ENCODE measurements at regions not wholly inside any gene's neighbourhood (a gene's known extent, or its start where the extent isn't known, plus 50 kb on each side); places are given as distances from the start of the nearest gene placed in this dataset.

DNA sequence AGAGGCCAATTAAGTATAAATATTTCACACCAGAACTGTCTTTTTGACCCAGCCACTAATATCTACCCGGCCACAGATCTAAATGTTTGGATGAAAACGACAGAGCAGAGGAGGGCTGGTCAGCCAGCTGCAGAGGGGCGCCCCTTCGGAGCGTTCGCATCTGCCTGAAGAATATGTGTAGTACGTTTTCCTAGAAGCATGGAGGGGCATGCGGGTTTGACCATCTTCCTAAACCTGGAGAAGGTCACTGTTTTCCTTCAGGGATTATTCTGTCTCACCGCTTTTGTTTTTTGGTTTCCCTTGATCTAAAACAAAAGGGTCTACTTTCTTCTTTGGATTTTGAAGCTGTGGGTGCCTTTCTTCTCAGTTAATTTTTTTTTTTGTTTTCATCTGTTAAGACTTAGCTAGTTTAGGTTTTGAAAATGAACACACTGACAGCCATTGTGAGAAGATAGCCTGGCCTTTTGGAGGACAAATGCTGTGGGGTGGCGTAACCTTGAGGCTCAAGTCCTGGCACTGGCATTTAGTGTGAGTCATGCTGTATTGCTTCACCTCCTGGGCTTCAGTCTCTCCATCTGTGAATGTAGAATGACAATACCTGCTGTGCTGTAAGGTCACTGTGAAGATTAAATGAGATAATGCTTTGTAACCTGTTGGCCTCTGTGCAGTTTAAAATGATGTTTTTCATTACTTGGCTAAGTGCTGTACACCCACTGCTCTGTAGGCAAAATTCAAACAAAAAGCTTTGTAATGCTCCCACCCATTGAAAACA, 74.1 kb upstream of the IRF2BP2 start:
- peak; percentile 52 for TF ChIP-seq JUND (IDR thresholded peaks at IDR 0.05)
- TF ChIP-seq TCF12 (IDR thresholded peaks at IDR 0.05): peak; percentile 51; the same call in 1 of the 2 replicates
- no peak for TF ChIP-seq TEAD4 (IDR thresholded peaks at IDR 0.05; ENCODE audit: borderline replicate concordance, insufficient read depth)
- TF ChIP-seq, protein P1, sequence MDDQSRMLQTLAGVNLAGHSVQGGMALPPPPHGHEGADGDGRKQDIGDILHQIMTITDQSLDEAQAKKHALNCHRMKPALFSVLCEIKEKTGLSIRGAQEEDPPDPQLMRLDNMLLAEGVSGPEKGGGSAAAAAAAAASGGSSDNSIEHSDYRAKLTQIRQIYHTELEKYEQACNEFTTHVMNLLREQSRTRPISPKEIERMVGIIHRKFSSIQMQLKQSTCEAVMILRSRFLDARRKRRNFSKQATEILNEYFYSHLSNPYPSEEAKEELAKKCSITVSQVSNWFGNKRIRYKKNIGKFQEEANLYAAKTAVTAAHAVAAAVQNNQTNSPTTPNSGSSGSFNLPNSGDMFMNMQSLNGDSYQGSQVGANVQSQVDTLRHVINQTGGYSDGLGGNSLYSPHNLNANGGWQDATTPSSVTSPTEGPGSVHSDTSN (IDR thresholded peaks at IDR 0.05): peak; percentile 29; the same call in 1 of the 2 replicates
- peak; percentile 60; the same call in 1 of the 2 replicates for TF ChIP-seq FOSL2 (IDR thresholded peaks at IDR 0.05; ENCODE audit: borderline replicate concordance, low read depth)
- no peak for TF ChIP-seq USF1 (IDR thresholded peaks at IDR 0.05; ENCODE audit: borderline replicate concordance, low read depth)
- 0 out of 2 replicates have a peak, but pooled peaks have one; percentile 28 for TF ChIP-seq RXRA (IDR thresholded peaks at IDR 0.05; ENCODE audit: borderline replicate concordance, low read depth)
- Histone ChIP-seq H4K20me1 (ENCODE audit: insufficient read depth) (no peaks in the 10 kb centered on the region), H3K4me2 (no peak overlapping the region), H3K27me3 (ENCODE audit: insufficient read depth) (no peaks in the 10 kb centered on the region), H3K79me2 (ENCODE audit: insufficient read depth) (no peaks in the 10 kb centered on the region), H3K36me3 (replicated peaks in 1 of 2; ENCODE audit: control insufficient read depth in 1 of 2, insufficient read depth in 2 of 2, low read length in 1 of 2) (no peaks in the 10 kb centered on the region), H3K9ac (no peak overlapping the region), H3K27ac (ENCODE audit: low read depth in 2 of 2, low read length in 1 of 2) (no peak overlapping the region), H2AFZ (ENCODE audit: low read depth) (0 out of 2 replicates have a peak overlapping the region, but pooled peaks have one; percentile 48), H3F3A (replicated peaks; ENCODE audit: insufficient read depth) (peaks cover 3% of the 10 kb centered on the region), H3K9me2 (no peaks in the 10 kb centered on the region), H3K4me1 (ENCODE audit: control insufficient read depth in 1 of 2, insufficient read depth in 2 of 2, low read depth in 1 of 2, low read length in 1 of 2) (no peaks in the 10 kb centered on the region), H3K4me3 (ENCODE audit: low read depth in 2 of 2, low read length in 1 of 2) (no peak overlapping the region), H3K9me3 (peaks cover 11% of the 10 kb centered on the region)
- CTCF ChIA-PET: interaction anchor here (0.6 kb wide), 1 partner anchor 562 kb away, joined by 4 read pairs; no protein-coding TSS in a partner anchor
- 90% methylated on average over 10 of the region's 10 CpGs for WGBS (ENCODE audit: low lambda C conversion rate)
- POLR2A ChIA-PET: no interaction called here
- no peak for DNase-seq

- H3K4me1 ChIP-seq (ENCODE audit: control insufficient read depth in 1 of 2, insufficient read depth in 2 of 2, low read depth in 1 of 2, low read length in 1 of 2): no peaks in the 10 kb centered on the region
- H3K4me3 ChIP-seq (ENCODE audit: low read depth in 2 of 2, low read length in 1 of 2): no peak overlapping the region
- POLR2A ChIA-PET: no interaction called here
- H3F3A ChIP-seq (replicated peaks; ENCODE audit: insufficient read depth): peaks cover 3% of the 10 kb centered on the region
- H3K36me3 ChIP-seq (replicated peaks in 1 of 2; ENCODE audit: control insufficient read depth in 1 of 2, insufficient read depth in 2 of 2, low read length in 1 of 2): no peaks in the 10 kb centered on the region
- no peak overlapping the region for H3K4me2 ChIP-seq
- no peak overlapping the region for H3K27ac ChIP-seq (ENCODE audit: low read depth in 2 of 2, low read length in 1 of 2)
- no peak overlapping the region for H2AFZ ChIP-seq (ENCODE audit: low read depth)
- TF ChIP-seq ELF1 (IDR thresholded peaks at IDR 0.05) (no peak), POLR2AphosphoS5 (IDR thresholded peaks at IDR 0.05; ENCODE audit: low read depth, low read length) (no peak), NFIC (IDR thresholded peaks at IDR 0.05; ENCODE audit: borderline replicate concordance) (no peak), RAD21 (IDR thresholded peaks at IDR 0.05; ENCODE audit: low read length) (no peak), FOSL2 (IDR thresholded peaks at IDR 0.05; ENCODE audit: borderline replicate concordance, low read depth) (no peak), EZH2phosphoT487 (IDR thresholded peaks at IDR 0.05; ENCODE audit: borderline replicate concordance, low read depth) (no peak)
- no peaks in the 10 kb centered on the region for H4K20me1 ChIP-seq (ENCODE audit: insufficient read depth)
- no peak for DNase-seq
- CTCF ChIA-PET: no interaction called here
- H3K27me3 ChIP-seq (ENCODE audit: insufficient read depth): no peaks in the 10 kb centered on the region
- peaks cover 11% of the 10 kb centered on the region for H3K9me3 ChIP-seq
- WGBS (ENCODE audit: low lambda C conversion rate): 92% methylated on average over 2 of the region's 2 CpGs
- H3K9ac ChIP-seq: no peak overlapping the region
- no peaks in the 10 kb centered on the region for H3K9me2 ChIP-seq
- no peaks in the 10 kb centered on the region for H3K79me2 ChIP-seq (ENCODE audit: insufficient read depth)
Observed at GRCh38 chr1:234683127-234683860, 73.3 kb upstream of the IRF2BP2 start.

Measured in SK-N-SH (cell line).